GM12878 (cell line): ENCODE measurements at regions not wholly inside any gene's neighbourhood (a gene's known extent, or its start where the extent isn't known, plus 50 kb on each side); places are given as distances from the start of the nearest gene placed in this dataset.

Experiments used
- ATAC-seq: fragments of 200-7000 bp; cut with Tn5 transposase; 3 replicates; pipeline ENCODE4 v1.9.1; 2020; ENCODE audit warnings: mild to moderate bottlenecking, moderate library complexity
- BruUV-seq: library from RNA; stranded (reverse); fragments of 400-500 nt; replicated peaks from 2 replicates; lab custom pipeline; 2021; lab: Mats Ljungman, UMichigan
- CTCF ChIA-PET: fragments of 300-600 bp; sonication (Branson Sonifier 250); formaldehyde crosslinking; extraction: SDS; loops from one replicate; lab custom pipeline; 2021; ENCODE audit warnings: inconsistent platforms; lab: Yijun Ruan, JAX
- POLR2A ChIA-PET: fragments of 350-600 bp; formaldehyde crosslinking; extraction: SDS; loops from one replicate; lab custom pipeline; 2021; ENCODE audit warnings: inconsistent platforms; lab: Charles Lee
- RAD21 ChIA-PET: fragments of 300-600 bp; sonication (Branson Sonifier 250); formaldehyde crosslinking; loops from one replicate; lab custom pipeline; 2023; ENCODE audit warnings: antibody characterized with exemption; ENCODE audit not compliant: unreplicated experiment; lab: Charles Lee
- SMC1A ChIA-PET: fragments of 300-600 bp; sonication (Branson Sonifier 250); formaldehyde crosslinking; loops from one replicate; lab custom pipeline; 2023; ENCODE audit not compliant: unreplicated experiment, uncharacterized antibody; lab: Charles Lee
- DNase-seq: peaks from one replicate; pipeline ENCODE4 v3.0.0-alpha.2; 2011; ENCODE audit warnings: low read depth, low spot score
- FAIRE-seq: peaks from 3 replicates; lab custom pipeline; 2011; peaks lifted over from hg19 to GRCh38; lab: Jason Lieb, UNC
- H2AFZ ChIP-seq: 2 replicates; pipeline ENCODE4 v1.6.0; 2011; ENCODE audit warnings: low read depth, low read length, control low read depth; ENCODE audit not compliant: control insufficient read depth
- H3K27ac ChIP-seq: 2 replicates; pipeline ENCODE4 v1.5.1; 2011; ENCODE audit warnings: control low read depth; ENCODE audit not compliant: control insufficient read depth, insufficient read depth
- H3K27me3 ChIP-seq, 2 experiments: replicated peaks in 1 of 2; 2 replicates each; pipeline versions ENCODE4 v1.6.0 to v1.6.1; 2011; ENCODE audit warnings: low read length in 1 of 2; ENCODE audit not compliant: control insufficient read depth in 2 of 2, insufficient read depth in 2 of 2
- H3K36me3 ChIP-seq, 2 experiments: 2 replicates each; pipeline ENCODE4 v1.5.1; 2011; ENCODE audit warnings: low read length in 1 of 2; ENCODE audit not compliant: control insufficient read depth in 2 of 2, insufficient read depth in 2 of 2
- H3K4me1 ChIP-seq: 2 replicates; pipeline ENCODE4 v1.6.1; 2011; ENCODE audit warnings: mild to moderate bottlenecking, low read length, moderate library complexity, mixed read lengths; ENCODE audit not compliant: control insufficient read depth, insufficient read depth
- H3K4me2 ChIP-seq: 2 replicates; pipeline ENCODE4 v1.6.0; 2011; ENCODE audit warnings: control low read depth; ENCODE audit not compliant: control insufficient read depth, insufficient read depth
- H3K4me3 ChIP-seq: fragments of 200-600 bp; sonication (generic); 2 replicates; pipeline ENCODE4 v1.5.1; 2016
- H3K79me2 ChIP-seq: 2 replicates; pipeline ENCODE4 v1.6.0; 2011; ENCODE audit warnings: low read length; ENCODE audit not compliant: control insufficient read depth, insufficient read depth
- H3K9ac ChIP-seq: 2 replicates; pipeline ENCODE4 v1.8.0; 2011; ENCODE audit warnings: low read length, control low read depth, mixed read lengths; ENCODE audit not compliant: control insufficient read depth, insufficient read depth
- H3K9me3 ChIP-seq: replicated peaks from 3 replicates; pipeline ENCODE4 v1.5.1; 2011; ENCODE audit warnings: mild to moderate bottlenecking, low read length; ENCODE audit not compliant: control insufficient read depth, insufficient read depth
- H4K20me1 ChIP-seq: 2 replicates; pipeline ENCODE4 v1.6.0; 2011; ENCODE audit not compliant: control insufficient read depth, insufficient read depth
- BHLHE40 ChIP-seq, 2 experiments: fragments of 450-650 bp in 1 of 2; IDR thresholded peaks; 2 replicates each; pipeline ENCODE4 v1.6.1; 2011 to 2017; ENCODE audit warnings: low read depth in 2 of 2, borderline replicate concordance in 1 of 2, improper control_type of control experiment in 1 of 2, low read length in 1 of 2, mild to moderate bottlenecking in 1 of 2
- BMI1 ChIP-seq: fragments of 450-650 bp; IDR thresholded peaks from 2 replicates; pipeline ENCODE4 v1.6.1; 2016; ENCODE audit warnings: mild to moderate bottlenecking, moderate library complexity, borderline replicate concordance
- CREB1 ChIP-seq: IDR thresholded peaks from 2 replicates; pipeline ENCODE4 v1.6.1; 2012; ENCODE audit warnings: low read depth, mild to moderate bottlenecking, inconsistent platforms
- CREM ChIP-seq: IDR thresholded peaks from 2 replicates; pipeline ENCODE4 v1.6.1; 2014; ENCODE audit warnings: antibody characterized with exemption, low read depth
- JUNB ChIP-seq: IDR thresholded peaks from 2 replicates; pipeline ENCODE4 v1.6.1; 2016; ENCODE audit warnings: antibody characterized with exemption, mild to moderate bottlenecking
- LARP7 ChIP-seq: fragments of 450-650 bp; IDR thresholded peaks from 2 replicates; pipeline ENCODE4 v1.6.1; 2017; ENCODE audit warnings: mild to moderate bottlenecking
- NFIC ChIP-seq: IDR thresholded peaks from 2 replicates; pipeline ENCODE4 v1.6.1; 2012; ENCODE audit warnings: low read depth, mild to moderate bottlenecking, inconsistent platforms, low read length, moderate library complexity
- RUNX3 ChIP-seq: IDR thresholded peaks from 2 replicates; pipeline ENCODE4 v1.6.1; 2012; ENCODE audit warnings: low read length, inconsistent platforms
- TBL1XR1 ChIP-seq: IDR thresholded peaks from 2 replicates; pipeline ENCODE4 v1.6.1; 2012; ENCODE audit warnings: low read depth, low read length, improper control_type of control experiment
- WGBS: methylation state at CpG from one replicate; pipeline ENCODE4 v1.1.6; 2016; ENCODE audit warnings: low lambda C conversion rate; ENCODE audit not compliant: insufficient replicate concordance, insufficient coverage; ENCODE audit errors: missing lambda C conversion rate; 5-methylcytosine and 5-hydroxymethylcytosine counted together
- in situ Hi-C: fragments of 300-500 bp; cut with MboI; formaldehyde crosslinking; loops from 9 replicates; pipeline ENCODE4 v1.14.3; 2018; ENCODE audit warnings: mixed read lengths
- intact Hi-C: fragments of 100-400 bp; cut with micrococcal nuclease; formaldehyde crosslinking; loops from one replicate; pipeline ENCODE4 v1.14.2; 2022; ENCODE audit not compliant: unreplicated experiment
- TF ChIP-seq, protein P1 (sequence below): IDR thresholded peaks from 2 replicates; pipeline ENCODE4 v1.6.1; 2012; ENCODE audit warnings: low read depth, low read length, improper control_type of control experiment

DNA sequence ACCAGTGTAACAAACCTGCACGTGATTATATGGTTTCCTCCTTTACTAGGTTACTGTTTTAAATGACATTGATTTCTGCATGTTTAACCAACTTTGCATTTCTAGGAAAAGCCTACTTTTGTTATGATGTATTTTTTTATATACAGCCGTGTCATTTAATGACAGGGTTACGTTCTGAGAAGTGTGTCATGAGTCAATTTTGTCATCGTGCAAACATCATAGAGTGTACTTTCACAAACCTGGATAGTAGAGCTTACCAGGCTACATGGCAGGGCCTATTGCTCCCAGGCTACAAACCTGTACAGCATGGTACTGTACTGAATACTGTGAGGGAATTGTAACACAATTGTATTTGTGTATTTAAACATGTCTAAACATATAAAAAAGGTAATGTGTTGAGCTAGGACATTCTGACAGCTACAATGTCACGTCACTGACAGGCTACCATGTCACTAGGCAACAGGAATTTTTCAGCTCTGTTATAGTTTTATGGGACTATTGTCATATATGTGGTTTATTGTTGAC, 205.3 kb downstream of the PRL start:
- no peak for DNase-seq
- WGBS = 12% methylated on average over 5 of the region's 5 CpGs
- Histone ChIP-seq H3K27me3 (no peaks in the 10 kb centered on the region), H3K4me1 (no peaks in the 10 kb centered on the region; the same call in 1 of the 2 replicates), H4K20me1 (no peaks in the 10 kb centered on the region), H3K9me3 (no peaks in the 10 kb centered on the region), H3K9ac (no peak overlapping the region), H3K27ac (no peak overlapping the region), H3K4me3 (no peak overlapping the region), H3K79me2 (no peaks in the 10 kb centered on the region), H3K36me3 (no peaks in the 10 kb centered on the region), H3K4me2 (no peak overlapping the region), H2AFZ (no peak overlapping the region)
- ChIA-PET POLR2A (no interaction called here), SMC1A (no interaction called here), RAD21 (no interaction called here), CTCF (no interaction called here)
- FAIRE-seq = no peak
- ATAC-seq = no peak; the same call in 2 of the 3 replicates
- in situ Hi-C loops = no loop called here
- intact Hi-C loops = no loop called here
- TF ChIP-seq CREB1 (peak; percentile 87), BMI1 (no peak), LARP7 (no peak), CREM (peak; percentile 75), BHLHE40 (IDR thresholded peaks at IDR 0.05; ENCODE audit: borderline replicate concordance in 1 of 2, low read depth in 2 of 2, low read length in 1 of 2) (0 out of 4 replicates have a peak, but pooled peaks of 1 of the 2 experiments have one; percentile 27), RUNX3 (peak; percentile 40; the same call in 1 of the 2 replicates), JUNB (0 out of 2 replicates have a peak, but pooled peaks have one; percentile 30), NFIC (peak; percentile 28; the same call in 1 of the 2 replicates)
- no TSS peak for BruUV-seq

DNA sequence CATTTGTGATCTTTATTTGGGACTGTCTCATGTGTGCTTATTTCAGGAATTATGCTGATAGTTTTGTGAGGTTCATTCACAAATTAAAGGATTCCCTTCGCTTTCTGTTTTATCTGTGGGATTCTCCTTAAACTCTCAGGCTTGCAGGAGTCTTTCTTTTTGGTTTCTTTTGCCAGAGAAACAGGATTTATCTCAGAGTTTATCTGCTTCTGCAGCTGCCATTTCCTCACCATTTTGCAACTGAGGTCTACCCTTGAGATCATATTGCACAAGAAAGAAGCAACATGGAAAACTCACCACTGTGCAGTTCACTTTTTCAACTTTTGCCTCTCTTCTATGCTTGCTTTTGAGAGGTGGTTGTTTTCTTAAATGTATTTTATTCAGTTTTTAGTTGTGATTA, 201.0 kb downstream of the PRL start:
- H2AFZ ChIP-seq = no peak overlapping the region
- in situ Hi-C loops = no loop called here
- H4K20me1 ChIP-seq = no peaks in the 10 kb centered on the region
- 13% methylated on average over 1 of the region's 1 CpG for WGBS
- intact Hi-C loops = no loop called here
- SMC1A ChIA-PET = interaction anchor here (0.9 kb wide), 1 partner anchor 117 kb away, joined by 5 read pairs; no protein-coding TSS in a partner anchor
- H3K27me3 ChIP-seq = no peaks in the 10 kb centered on the region
- no peak overlapping the region for H3K9ac ChIP-seq
- FAIRE-seq = no peak
- no peak overlapping the region for H3K27ac ChIP-seq
- no peaks in the 10 kb centered on the region for H3K9me3 ChIP-seq
- no peaks in the 10 kb centered on the region for H3K36me3 ChIP-seq
- TF ChIP-seq, protein P1, sequence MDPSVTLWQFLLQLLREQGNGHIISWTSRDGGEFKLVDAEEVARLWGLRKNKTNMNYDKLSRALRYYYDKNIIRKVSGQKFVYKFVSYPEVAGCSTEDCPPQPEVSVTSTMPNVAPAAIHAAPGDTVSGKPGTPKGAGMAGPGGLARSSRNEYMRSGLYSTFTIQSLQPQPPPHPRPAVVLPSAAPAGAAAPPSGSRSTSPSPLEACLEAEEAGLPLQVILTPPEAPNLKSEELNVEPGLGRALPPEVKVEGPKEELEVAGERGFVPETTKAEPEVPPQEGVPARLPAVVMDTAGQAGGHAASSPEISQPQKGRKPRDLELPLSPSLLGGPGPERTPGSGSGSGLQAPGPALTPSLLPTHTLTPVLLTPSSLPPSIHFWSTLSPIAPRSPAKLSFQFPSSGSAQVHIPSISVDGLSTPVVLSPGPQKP = no peak
- no peak for TF ChIP-seq TBL1XR1
- H3K4me1 ChIP-seq = peaks cover 3% of the 10 kb centered on the region; the same call in 1 of the 2 replicates
- CTCF ChIA-PET = interaction anchor here (0.5 kb wide), 1 partner anchor 233 kb away, joined by 3 read pairs; no protein-coding TSS in a partner anchor
- POLR2A ChIA-PET = no interaction called here
- ATAC-seq = no peak
- H3K79me2 ChIP-seq = no peaks in the 10 kb centered on the region
- no peak for DNase-seq
- H3K4me3 ChIP-seq = no peak overlapping the region
- BruUV-seq = no TSS peak
- RAD21 ChIA-PET = no interaction called here
- H3K4me2 ChIP-seq = no peak overlapping the region
